ENCODE measurements at regions not wholly inside any gene's neighbourhood (a gene's known extent, or its start where the extent isn't known, plus 50 kb on each side); places are given as distances from the start of the nearest gene placed in this dataset.

- TF ChIP-seq CTCF (IDR thresholded peaks at IDR 0.05): no peak
- no peak for TF ChIP-seq POLR2A (IDR thresholded peaks at IDR 0.05)
- TF ChIP-seq POLR2AphosphoS5 (IDR thresholded peaks at IDR 0.05): no peak
Observed at GRCh38 chr1:87170931-87171598, 157.6 kb upstream of the LMO4 start.

All from breast epithelium (tissue), 3 donors.